GM15510 (cell line): ENCODE measurements at regions not wholly inside any gene's neighbourhood (a gene's known extent, or its start where the extent isn't known, plus 50 kb on each side); places are given as distances from the start of the nearest gene placed in this dataset.

Experiments
- POLR2A ChIP-seq: IDR thresholded peaks from 3 replicates; pipeline ENCODE4 v1.6.1; 2011; ENCODE audit warnings: borderline replicate concordance; ENCODE audit not compliant: insufficient read length; ENCODE audit errors: extremely low read depth

DNA sequence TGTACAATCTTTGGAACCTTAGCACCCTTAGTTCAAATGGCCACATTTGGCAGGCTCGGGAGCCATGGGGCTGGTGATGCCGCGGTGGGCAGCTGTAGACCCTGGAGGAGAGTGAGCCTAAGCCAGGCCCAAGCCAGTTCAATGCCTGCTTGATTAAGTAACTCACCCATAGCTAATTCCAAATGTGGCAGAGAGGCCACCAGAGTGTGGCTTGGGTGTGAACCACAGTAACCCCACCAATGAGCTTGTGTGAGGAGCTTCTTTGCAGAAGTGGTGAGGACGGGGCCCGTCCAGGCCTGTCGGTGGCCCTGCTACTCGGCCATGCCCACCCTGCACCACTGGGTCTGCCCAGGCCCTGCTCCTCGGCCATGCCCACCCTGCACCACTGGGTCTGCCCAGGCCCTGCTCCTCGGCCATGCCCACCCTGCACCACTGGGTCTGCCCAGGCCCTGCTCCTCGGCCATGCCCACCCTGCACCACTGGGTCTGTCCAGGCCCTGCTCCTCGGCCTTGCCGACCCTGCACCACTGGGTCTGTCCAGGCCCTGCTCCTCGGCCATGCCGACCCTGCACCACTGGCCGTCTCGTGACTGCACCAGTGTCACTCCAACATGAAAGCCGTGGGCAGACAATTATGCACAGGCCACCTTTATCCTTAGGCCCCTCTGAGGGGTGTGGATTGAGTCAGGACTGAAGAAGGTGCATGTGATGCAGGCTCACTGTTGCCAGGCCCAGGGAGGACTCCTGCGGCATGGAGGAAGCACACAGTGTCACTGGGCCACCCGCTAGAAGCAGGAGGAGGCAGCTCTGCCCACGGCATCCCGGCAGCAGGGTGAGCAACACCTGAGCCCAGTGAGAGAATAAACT, 75.4 kb downstream of the MRPL36 start:
- no peak for TF ChIP-seq POLR2A

DNA sequence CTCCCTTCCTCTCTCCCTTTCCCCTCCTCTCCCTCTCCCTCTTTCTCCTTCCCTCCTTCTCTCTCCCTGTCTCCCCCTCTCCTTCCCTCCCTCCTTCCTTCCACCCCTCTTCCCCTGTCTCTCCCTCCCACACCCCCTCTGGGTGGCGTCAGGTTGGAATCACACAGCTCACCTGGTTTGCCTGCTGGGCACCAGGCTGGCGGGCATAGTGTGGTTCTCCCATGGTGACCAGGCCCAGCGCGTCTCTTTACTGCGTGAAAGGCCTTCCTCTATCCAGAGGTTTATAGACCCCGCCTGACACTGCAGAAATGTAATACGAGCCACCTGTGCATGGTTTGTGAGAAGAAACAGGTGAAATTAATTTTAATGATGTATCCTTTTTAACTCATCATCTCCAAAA, 76.2 kb downstream of the MRPL36 start:
- no peak for TF ChIP-seq POLR2A

GRCh38 chr5:1722877-1723276, 76.8 kb downstream of the MRPL36 start:
- no peak for TF ChIP-seq POLR2A

- no peak for TF ChIP-seq POLR2A
These were observed 79.1 kb downstream of the MRPL36 start for GRCh38 chr5:1720396-1721110.

DNA sequence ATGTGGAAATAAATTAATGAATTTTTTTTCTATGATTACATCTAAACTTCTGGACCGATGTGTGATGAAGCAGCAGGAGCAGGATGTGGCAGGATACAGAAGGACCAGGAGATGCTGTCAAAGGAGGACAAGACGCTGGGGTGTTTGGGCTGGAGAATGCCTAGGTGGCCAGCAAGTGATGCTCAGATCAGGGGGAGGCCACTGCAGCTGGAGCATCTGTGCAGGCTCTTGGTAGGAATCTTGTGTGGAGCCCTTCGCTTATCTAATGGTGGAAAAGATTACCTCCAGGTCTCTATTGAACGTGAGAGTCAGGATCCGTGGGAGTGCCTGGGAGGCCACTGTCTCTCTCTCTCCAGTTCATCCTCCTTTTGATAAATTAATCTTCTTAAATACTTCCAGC, 79.8 kb downstream of the MRPL36 start:
- TF ChIP-seq POLR2A, result no peak

GRCh38 chr5:1718669-1719068, 81.0 kb downstream of the MRPL36 start:
- TF ChIP-seq POLR2A, result no peak

GRCh38 chr5:1709171-1709803, 90.3 kb downstream of the MRPL36 start:
- no peak for TF ChIP-seq POLR2A

DNA sequence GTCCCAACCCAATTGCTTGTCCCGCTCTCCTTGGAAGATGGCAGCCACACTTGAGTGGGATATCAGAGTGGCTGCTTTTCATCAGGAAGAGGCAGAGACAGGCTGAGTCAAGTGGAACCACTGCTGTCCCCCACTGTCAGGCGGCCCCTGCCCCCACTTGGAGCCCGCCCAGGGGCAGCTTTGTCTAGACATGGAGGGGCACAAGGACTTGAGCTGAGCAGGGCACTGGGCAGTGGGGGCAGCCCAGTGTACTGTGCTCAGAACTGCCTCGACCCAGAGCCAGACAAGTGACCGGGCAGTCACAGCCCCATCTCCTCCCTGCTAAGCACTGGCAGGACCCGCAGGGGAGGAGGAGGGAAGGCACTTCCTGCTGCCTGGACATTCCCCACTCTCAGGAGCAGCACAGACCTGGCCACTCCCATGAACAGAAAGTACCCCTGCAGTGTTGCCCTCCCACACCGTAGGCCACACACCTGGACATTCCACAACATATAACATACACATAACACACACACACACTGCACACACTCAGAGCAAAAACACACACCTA, 91.0 kb downstream of the MRPL36 start:
- no peak for TF ChIP-seq POLR2A

DNA sequence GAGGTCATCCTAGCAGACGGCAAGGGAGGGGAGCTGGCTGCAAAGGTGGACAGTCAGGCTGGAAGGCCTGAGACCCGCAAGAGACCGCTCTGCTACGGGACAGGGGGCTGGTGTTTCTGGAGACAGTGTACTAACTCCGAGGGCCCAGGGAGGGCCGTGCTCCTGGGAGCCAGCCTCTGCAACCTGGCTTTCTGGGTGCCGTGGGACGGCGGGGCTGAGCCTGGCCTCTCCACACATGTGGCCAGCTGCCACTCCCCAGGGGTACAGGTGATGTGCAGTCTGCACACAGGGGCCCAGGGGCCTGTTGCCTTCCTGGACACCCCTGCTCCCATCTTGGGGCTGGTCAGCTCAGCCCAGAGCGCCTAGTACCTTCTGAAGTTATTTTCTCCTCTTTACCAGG, 92.2 kb downstream of the MRPL36 start:
- no peak for TF ChIP-seq POLR2A

DNA sequence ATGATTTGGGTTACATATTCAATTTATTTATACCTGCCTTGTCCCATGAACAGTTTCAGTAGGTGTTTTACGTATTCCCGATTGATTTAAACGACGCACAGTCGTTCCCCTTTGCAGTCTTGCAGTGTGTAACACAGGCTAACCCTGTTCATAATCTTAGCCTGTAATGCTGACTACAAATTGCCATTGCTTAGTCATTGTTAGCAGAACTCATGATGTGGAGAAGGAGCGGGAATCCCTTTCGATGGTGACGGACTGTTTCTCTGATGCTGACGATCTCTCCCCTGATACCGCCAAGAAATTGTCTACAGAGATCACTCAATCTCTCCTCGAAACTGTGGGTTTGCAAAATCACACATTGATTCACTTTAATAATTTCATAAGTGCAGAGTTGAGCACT, 93.2 kb downstream of the MRPL36 start:
- TF ChIP-seq POLR2A, result no peak

DNA sequence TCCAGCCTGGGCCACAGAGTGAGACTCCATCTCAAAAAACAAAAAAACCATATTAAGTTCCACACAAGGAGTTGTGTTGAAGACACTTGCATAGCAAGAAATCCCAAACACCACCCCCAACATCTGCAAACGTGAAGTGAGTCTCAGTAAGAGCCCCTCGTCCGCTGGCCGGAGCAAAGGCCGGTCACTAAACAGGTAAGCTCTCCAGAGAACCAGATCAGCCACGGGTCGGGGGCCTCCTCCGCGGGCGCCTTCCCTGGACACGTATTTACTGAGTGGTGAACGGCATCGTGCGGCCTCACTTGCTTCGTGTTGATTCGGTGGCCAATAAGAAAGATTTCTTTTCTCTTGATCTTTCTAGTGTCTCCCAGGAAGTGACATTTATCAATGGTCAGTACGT, 93.6 kb downstream of the MRPL36 start:
- TF ChIP-seq POLR2A, result no peak

DNA sequence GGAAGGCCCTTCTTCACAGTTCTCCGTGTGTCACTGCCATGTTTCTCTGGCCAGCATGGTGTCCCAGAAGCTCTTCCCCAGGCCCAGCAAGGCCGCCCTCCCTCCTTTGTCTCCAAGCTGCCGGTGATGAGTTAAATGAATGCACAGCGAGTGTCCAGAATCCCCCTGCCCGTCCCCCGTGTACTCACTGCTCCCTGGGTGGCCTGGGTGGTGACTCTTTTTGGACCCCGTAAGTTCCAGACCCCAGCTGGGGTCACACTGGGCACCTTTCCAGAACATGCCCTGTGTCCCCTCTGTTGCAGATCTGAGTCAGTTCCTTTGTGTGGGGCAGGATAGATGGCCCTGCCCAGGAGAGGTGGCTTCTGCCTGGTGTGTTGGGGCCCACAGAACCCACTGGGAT, 95.0 kb downstream of the MRPL36 start:
- no peak for TF ChIP-seq POLR2A

DNA sequence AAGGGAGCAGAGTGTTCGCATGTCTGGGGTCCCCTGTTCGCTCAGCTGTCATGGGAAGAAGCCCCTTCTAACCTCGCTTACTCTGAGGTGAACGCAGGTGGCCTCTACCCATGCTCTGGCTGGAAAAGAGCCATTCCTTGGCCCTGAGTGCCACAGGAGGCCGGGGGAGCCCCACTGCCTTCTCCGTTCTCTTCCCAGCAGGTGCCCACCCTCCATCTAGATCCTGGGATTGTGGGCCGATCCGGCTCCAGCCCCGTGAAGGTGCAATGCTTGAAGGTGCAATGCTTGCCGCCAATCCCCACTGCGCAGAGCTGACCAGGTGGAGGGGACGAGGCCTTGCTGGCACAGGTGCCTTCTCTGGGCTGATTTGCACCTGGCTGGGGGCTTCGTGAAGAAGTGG, 95.4 kb downstream of the MRPL36 start:
- TF ChIP-seq POLR2A, result no peak

DNA sequence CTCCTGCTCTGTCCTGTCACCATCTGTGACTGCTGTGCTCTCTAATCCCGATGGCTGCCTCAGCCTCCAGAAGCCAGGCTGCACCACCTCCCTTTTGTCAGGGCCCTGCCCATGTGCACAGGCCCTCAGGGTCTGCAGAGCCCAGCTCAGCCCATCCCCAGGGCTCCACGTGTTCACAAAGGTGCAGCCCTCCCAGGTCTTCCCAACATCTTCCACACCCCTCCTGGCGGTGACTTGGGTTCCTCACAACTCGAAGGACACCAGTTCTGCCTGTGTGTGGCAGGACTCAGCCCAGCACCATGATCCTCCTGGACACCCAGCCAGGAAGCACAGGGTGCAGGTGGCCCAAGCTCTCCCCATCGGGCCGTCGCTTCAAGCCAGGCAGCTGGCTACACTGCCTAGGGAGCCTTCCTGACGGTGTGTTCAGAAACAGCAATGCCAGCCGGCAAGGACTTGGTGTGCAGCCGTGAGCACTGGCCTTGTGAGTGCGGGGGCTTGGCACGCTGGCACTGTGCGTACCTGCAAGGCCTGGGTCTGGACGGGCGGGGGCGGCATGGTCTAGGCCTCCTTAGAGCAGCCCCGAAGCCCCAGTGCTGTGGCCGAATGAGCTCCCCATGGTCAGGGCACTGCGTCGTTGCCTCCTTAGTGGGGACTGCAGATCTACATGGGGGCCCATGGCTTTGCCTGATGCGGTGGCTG, 96.1 kb downstream of the MRPL36 start:
- TF ChIP-seq POLR2A, result no peak

GRCh38 chr5:1702318-1702717, 97.3 kb downstream of the MRPL36 start:
- TF ChIP-seq POLR2A, result no peak
